HEK293 (cell line): ENCODE measurements at regions not wholly inside any gene's neighbourhood (a gene's known extent, or its start where the extent isn't known, plus 50 kb on each side); places are given as distances from the start of the nearest gene placed in this dataset.
A peak's percentile ranks its signal among the peaks of the same experiment; 100 is the strongest.

Experiments
- CTCF ChIA-PET: fragments of 350-600 bp; formaldehyde crosslinking; extraction: SDS; loops from one replicate; lab custom pipeline; 2021; ENCODE audit warnings: antibody characterized with exemption; lab: Yijun Ruan, JAX
- POLR2A ChIA-PET: fragments of 300-600 bp; formaldehyde crosslinking; extraction: SDS; loops from one replicate; lab custom pipeline; 2020; ENCODE audit warnings: antibody characterized with exemption, inconsistent platforms; lab: Yijun Ruan, JAX
- H3K27ac ChIP-seq: fragments of 200-500 bp; sonication (Bioruptor generic); 2 replicates; pipeline ENCODE4 v1.5.1; 2014; ENCODE audit warnings: low read depth, low read length, control low read depth, inconsistent platforms; ENCODE audit errors: extremely low read depth
- H3K36me3 ChIP-seq, 2 experiments: fragments of 200-500 bp in 1 of 2; sonication (Bioruptor generic) in 1 of 2; 1 replicate in 1 of 2; 2 replicates in 1 of 2; pipeline ENCODE4 v1.5.1; 2014 to 2017; ENCODE audit warnings: inconsistent platforms in 2 of 2, low read length in 2 of 2; ENCODE audit not compliant: control insufficient read depth in 2 of 2, insufficient read depth in 1 of 2
- H3K4me1 ChIP-seq: fragments of 200-500 bp; sonication (Bioruptor generic); 2 replicates; pipeline ENCODE4 v1.5.1; 2014; ENCODE audit warnings: mild to moderate bottlenecking, low read length, inconsistent platforms; ENCODE audit not compliant: control insufficient read depth, insufficient read depth
- H3K4me3 ChIP-seq: 2 replicates; pipeline ENCODE4 v1.5.1; 2011; ENCODE audit warnings: low read depth, mild to moderate bottlenecking, control low read depth, low read length, moderate library complexity
- H3K9me3 ChIP-seq: fragments of 200-500 bp; sonication (Bioruptor generic); 2 replicates; pipeline ENCODE4 v1.5.1; 2014; ENCODE audit warnings: low read depth, low read length, inconsistent platforms; ENCODE audit not compliant: control insufficient read depth, insufficient read depth
- BCL11B ChIP-seq: fragments of 450-650 bp; formaldehyde crosslinking; IDR thresholded peaks from 2 replicates; pipeline ENCODE4 v1.5.1; 2016; ENCODE audit warnings: low read depth, missing biosample characterization, missing genetic modification characterization
- CTCF ChIP-seq: fragments of 450-650 bp; formaldehyde crosslinking; IDR thresholded peaks from 2 replicates; pipeline ENCODE4 v1.5.1; 2016; ENCODE audit warnings: missing biosample characterization, missing genetic modification characterization
- MEIS1 ChIP-seq: sonication (generic); formaldehyde crosslinking; IDR thresholded peaks from 2 replicates; pipeline ENCODE4 v1.8.1; 2022; ENCODE audit warnings: missing genetic modification reagents, mild to moderate bottlenecking, borderline replicate concordance
- PRDM10 ChIP-seq: fragments of 450-650 bp; formaldehyde crosslinking; IDR thresholded peaks from 2 replicates; pipeline ENCODE4 v1.5.1; 2016; ENCODE audit warnings: missing biosample characterization, missing genetic modification characterization
- ZBTB10 ChIP-seq: fragments of 450-650 bp; formaldehyde crosslinking; IDR thresholded peaks from 2 replicates; pipeline ENCODE4 v1.5.1; 2016; ENCODE audit warnings: missing biosample characterization, missing genetic modification characterization
- ZBTB44 ChIP-seq: fragments of 450-650 bp; IDR thresholded peaks from 2 replicates; pipeline ENCODE4 v1.5.1; 2018; ENCODE audit warnings: missing biosample characterization, mild to moderate bottlenecking, missing genetic modification characterization
- ZEB2 ChIP-seq: fragments of 450-650 bp; formaldehyde crosslinking; IDR thresholded peaks from 2 replicates; pipeline ENCODE4 v1.5.1; 2016; ENCODE audit warnings: missing biosample characterization, missing genetic modification characterization
- ZFP3 ChIP-seq: fragments of 450-650 bp; formaldehyde crosslinking; IDR thresholded peaks from 2 replicates; pipeline ENCODE4 v1.5.1; 2016; ENCODE audit warnings: low read depth, missing biosample characterization, missing genetic modification characterization
- ZNF292 ChIP-seq: fragments of 450-650 bp; formaldehyde crosslinking; IDR thresholded peaks from 2 replicates; pipeline ENCODE4 v1.5.1; 2016; ENCODE audit warnings: low read depth, missing biosample characterization, missing genetic modification characterization, borderline replicate concordance
- ZNF366 ChIP-seq: fragments of 450-650 bp; formaldehyde crosslinking; conservative IDR thresholded peaks from 2 replicates; pipeline ENCODE4 v1.5.1; 2016; ENCODE audit warnings: missing biosample characterization, missing genetic modification characterization
- ZNF433 ChIP-seq: fragments of 450-650 bp; formaldehyde crosslinking; IDR thresholded peaks from 2 replicates; pipeline ENCODE4 v1.5.1; 2016; ENCODE audit warnings: missing biosample characterization, missing genetic modification characterization, low read depth
- ZNF629 ChIP-seq: fragments of 450-650 bp; formaldehyde crosslinking; IDR thresholded peaks from 2 replicates; pipeline ENCODE4 v1.5.1; 2017; ENCODE audit warnings: missing biosample characterization, missing genetic modification characterization
- ZNF654 ChIP-seq: fragments of 450-650 bp; formaldehyde crosslinking; IDR thresholded peaks from 2 replicates; pipeline ENCODE4 v1.5.1; 2016; ENCODE audit warnings: low read depth, missing biosample characterization, missing genetic modification characterization
- ZNF701 ChIP-seq: fragments of 450-650 bp; formaldehyde crosslinking; IDR thresholded peaks from 2 replicates; pipeline ENCODE4 v1.5.1; 2016; ENCODE audit warnings: missing biosample characterization, missing genetic modification characterization
- ZNF830 ChIP-seq: fragments of 450-650 bp; IDR thresholded peaks from 2 replicates; pipeline ENCODE4 v1.5.0; 2018; ENCODE audit warnings: missing biosample characterization, missing genetic modification characterization, low read depth, mild to moderate bottlenecking, moderate library complexity
- TF ChIP-seq, protein P1 (sequence below): fragments of 450-650 bp; formaldehyde crosslinking; IDR thresholded peaks from 2 replicates; pipeline ENCODE4 v1.5.1; 2016; ENCODE audit warnings: missing biosample characterization, missing genetic modification characterization, borderline replicate concordance
- TF ChIP-seq, protein P2 (sequence below): fragments of 450-650 bp; formaldehyde crosslinking; conservative IDR thresholded peaks from 2 replicates; pipeline ENCODE4 v1.5.1; 2016; ENCODE audit warnings: low read depth, missing biosample characterization, missing genetic modification characterization

- TF ChIP-seq, protein P1, sequence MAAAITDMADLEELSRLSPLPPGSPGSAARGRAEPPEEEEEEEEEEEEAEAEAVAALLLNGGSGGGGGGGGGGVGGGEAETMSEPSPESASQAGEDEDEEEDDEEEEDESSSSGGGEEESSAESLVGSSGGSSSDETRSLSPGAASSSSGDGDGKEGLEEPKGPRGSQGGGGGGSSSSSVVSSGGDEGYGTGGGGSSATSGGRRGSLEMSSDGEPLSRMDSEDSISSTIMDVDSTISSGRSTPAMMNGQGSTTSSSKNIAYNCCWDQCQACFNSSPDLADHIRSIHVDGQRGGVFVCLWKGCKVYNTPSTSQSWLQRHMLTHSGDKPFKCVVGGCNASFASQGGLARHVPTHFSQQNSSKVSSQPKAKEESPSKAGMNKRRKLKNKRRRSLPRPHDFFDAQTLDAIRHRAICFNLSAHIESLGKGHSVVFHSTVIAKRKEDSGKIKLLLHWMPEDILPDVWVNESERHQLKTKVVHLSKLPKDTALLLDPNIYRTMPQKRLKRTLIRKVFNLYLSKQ: no peak
Measured at GRCh38 chr14:65821224-65821753, 408.8 kb downstream of the FUT8 start (continued).

- no peaks in the 10 kb centered on the region for H3K36me3 ChIP-seq
- no peak overlapping the region for H3K27ac ChIP-seq
- ChIA-PET POLR2A (interaction anchor here (1.3 kb wide), 1 partner anchor 413 kb away, joined by 5 read pairs; no protein-coding TSS in a partner anchor), CTCF (interaction anchor here (0.5 to 3.7 kb wide), 61 partner anchors 8 to 686 kb away, joined by 3 to 68 read pairs (median 4); no protein-coding TSS in a partner anchor)
- H3K4me1 ChIP-seq: no peaks in the 10 kb centered on the region
- H3K4me3 ChIP-seq: no peak overlapping the region
- no peaks in the 10 kb centered on the region for H3K9me3 ChIP-seq
- TF ChIP-seq ZNF292 (tag by site-specific recombination) (no peak), ZBTB10 (tag by site-specific recombination) (no peak), ZBTB44 (tag by site-specific recombination) (no peak), ZNF701 (peak; percentile 98), ZNF830 (tag by site-specific recombination) (no peak), CTCF (peak; percentile 46), ZFP3 (tag by site-specific recombination) (no peak), ZNF629 (tag by site-specific recombination) (no peak), ZNF366 (tag by site-specific recombination) (0 out of 2 replicates have a peak, but pooled peaks have one; percentile 34), BCL11B (tag by site-specific recombination) (no peak), PRDM10 (0 out of 2 replicates have a peak, but pooled peaks have one; percentile 10), MEIS1 (CRISPR knock-in tag) (no peak), ZEB2 (tag by site-specific recombination) (0 out of 2 replicates have a peak, but pooled peaks have one; percentile 20), ZNF433 (tag by site-specific recombination) (no peak), ZNF654 (tag by site-specific recombination) (peak; percentile 71)
- TF ChIP-seq, protein P2, sequence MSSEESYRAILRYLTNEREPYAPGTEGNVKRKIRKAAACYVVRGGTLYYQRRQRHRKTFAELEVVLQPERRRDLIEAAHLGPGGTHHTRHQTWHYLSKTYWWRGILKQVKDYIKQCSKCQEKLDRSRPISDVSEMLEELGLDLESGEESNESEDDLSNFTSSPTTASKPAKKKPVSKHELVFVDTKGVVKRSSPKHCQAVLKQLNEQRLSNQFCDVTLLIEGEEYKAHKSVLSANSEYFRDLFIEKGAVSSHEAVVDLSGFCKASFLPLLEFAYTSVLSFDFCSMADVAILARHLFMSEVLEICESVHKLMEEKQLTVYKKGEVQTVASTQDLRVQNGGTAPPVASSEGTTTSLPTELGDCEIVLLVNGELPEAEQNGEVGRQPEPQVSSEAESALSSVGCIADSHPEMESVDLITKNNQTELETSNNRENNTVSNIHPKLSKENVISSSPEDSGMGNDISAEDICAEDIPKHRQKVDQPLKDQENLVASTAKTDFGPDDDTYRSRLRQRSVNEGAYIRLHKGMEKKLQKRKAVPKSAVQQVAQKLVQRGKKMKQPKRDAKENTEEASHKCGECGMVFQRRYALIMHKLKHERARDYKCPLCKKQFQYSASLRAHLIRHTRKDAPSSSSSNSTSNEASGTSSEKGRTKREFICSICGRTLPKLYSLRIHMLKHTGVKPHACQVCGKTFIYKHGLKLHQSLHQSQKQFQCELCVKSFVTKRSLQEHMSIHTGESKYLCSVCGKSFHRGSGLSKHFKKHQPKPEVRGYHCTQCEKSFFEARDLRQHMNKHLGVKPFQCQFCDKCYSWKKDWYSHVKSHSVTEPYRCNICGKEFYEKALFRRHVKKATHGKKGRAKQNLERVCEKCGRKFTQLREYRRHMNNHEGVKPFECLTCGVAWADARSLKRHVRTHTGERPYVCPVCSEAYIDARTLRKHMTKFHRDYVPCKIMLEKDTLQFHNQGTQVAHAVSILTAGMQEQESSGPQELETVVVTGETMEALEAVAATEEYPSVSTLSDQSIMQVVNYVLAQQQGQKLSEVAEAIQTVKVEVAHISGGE: no peak
Measured at GRCh38 chr14:65824285-65824977, 411.9 kb downstream of the FUT8 start.
